A673 (cell line): ENCODE measurements at regions not wholly inside any gene's neighbourhood (a gene's known extent, or its start where the extent isn't known, plus 50 kb on each side); places are given as distances from the start of the nearest gene placed in this dataset.

Experiments
- BruUV-seq: library from RNA; stranded (reverse); fragments of 400-500 nt; replicated peaks from 2 replicates; lab custom pipeline; 2021; lab: Mats Ljungman, UMichigan
- CTCF ChIA-PET: fragments of 300-600 bp; sonication (Branson Sonifier 250); formaldehyde crosslinking; loops from one replicate; lab custom pipeline; 2022; ENCODE audit warnings: antibody characterized with exemption; lab: Charles Lee
- POLR2A ChIA-PET: fragments of 300-600 bp; sonication (Branson Sonifier 250); formaldehyde crosslinking; loops from one replicate; lab custom pipeline; 2022; ENCODE audit warnings: antibody characterized with exemption; ENCODE audit not compliant: low non-redundant PET; lab: Charles Lee
- DNase-seq: peaks from one replicate; pipeline ENCODE4 v3.0.0-alpha.2; 2015; ENCODE audit warnings: low spot score
- H3K27ac ChIP-seq: fragments of 200-600 bp; sonication (generic); 2 replicates; pipeline ENCODE4 v1.5.1; 2016; ENCODE audit warnings: mixed run types, low read depth, mild to moderate bottlenecking, mixed read lengths, antibody characterized with exemption, low read length; ENCODE audit not compliant: poor library complexity, severe bottlenecking
- H3K27me3 ChIP-seq: fragments of 200-600 bp; sonication (generic); replicated peaks from 2 replicates; pipeline ENCODE4 v1.6.1; 2017; ENCODE audit warnings: mixed run types, low read depth, mild to moderate bottlenecking, mixed read lengths, antibody characterized with exemption, low read length; ENCODE audit not compliant: insufficient read depth, poor library complexity
- H3K36me3 ChIP-seq: fragments of 200-600 bp; sonication (generic); 2 replicates; pipeline ENCODE4 v1.6.1; 2016; ENCODE audit warnings: mixed run types, mild to moderate bottlenecking, mixed read lengths, antibody characterized with exemption, low read length; ENCODE audit not compliant: insufficient read depth, poor library complexity, severe bottlenecking
- H3K4me1 ChIP-seq: fragments of 200-600 bp; sonication (generic); 2 replicates; pipeline ENCODE4 v1.6.1; 2017; ENCODE audit warnings: mixed run types, mild to moderate bottlenecking, mixed read lengths, antibody characterized with exemption, low read length; ENCODE audit not compliant: insufficient read depth, poor library complexity, severe bottlenecking
- H3K4me3 ChIP-seq: fragments of 200-600 bp; sonication (generic); 2 replicates; pipeline ENCODE4 v1.5.1; 2016; ENCODE audit warnings: low read depth, mixed run types, mild to moderate bottlenecking, mixed read lengths, low read length; ENCODE audit not compliant: poor library complexity, severe bottlenecking
- H3K9me3 ChIP-seq: fragments of 200-600 bp; sonication (generic); 2 replicates; pipeline ENCODE4 v1.6.1; 2016; ENCODE audit warnings: mixed run types, low read depth, mild to moderate bottlenecking, mixed read lengths, antibody characterized with exemption, low read length; ENCODE audit not compliant: poor library complexity, severe bottlenecking
- CTCF ChIP-seq: fragments of 300-800, 200-600 bp; sonication (generic); conservative IDR thresholded peaks from 2 replicates; pipeline ENCODE4 v1.5.1; 2017; ENCODE audit warnings: low read depth, mild to moderate bottlenecking, antibody characterized with exemption, low read length, moderate library complexity, mixed read lengths
- EZH2 ChIP-seq: fragments of 200-600 bp; sonication (generic); IDR thresholded peaks from 2 replicates; pipeline ENCODE4 v1.6.1; 2017; ENCODE audit warnings: borderline replicate concordance, low read depth, mild to moderate bottlenecking, mixed read lengths, antibody characterized with exemption, low read length; ENCODE audit not compliant: poor library complexity, severe bottlenecking
- intact Hi-C: fragments of 100-400 bp; cut with micrococcal nuclease; formaldehyde crosslinking; loops from one replicate; pipeline ENCODE4 v1.10.0; 2022; ENCODE audit not compliant: unreplicated experiment

DNA sequence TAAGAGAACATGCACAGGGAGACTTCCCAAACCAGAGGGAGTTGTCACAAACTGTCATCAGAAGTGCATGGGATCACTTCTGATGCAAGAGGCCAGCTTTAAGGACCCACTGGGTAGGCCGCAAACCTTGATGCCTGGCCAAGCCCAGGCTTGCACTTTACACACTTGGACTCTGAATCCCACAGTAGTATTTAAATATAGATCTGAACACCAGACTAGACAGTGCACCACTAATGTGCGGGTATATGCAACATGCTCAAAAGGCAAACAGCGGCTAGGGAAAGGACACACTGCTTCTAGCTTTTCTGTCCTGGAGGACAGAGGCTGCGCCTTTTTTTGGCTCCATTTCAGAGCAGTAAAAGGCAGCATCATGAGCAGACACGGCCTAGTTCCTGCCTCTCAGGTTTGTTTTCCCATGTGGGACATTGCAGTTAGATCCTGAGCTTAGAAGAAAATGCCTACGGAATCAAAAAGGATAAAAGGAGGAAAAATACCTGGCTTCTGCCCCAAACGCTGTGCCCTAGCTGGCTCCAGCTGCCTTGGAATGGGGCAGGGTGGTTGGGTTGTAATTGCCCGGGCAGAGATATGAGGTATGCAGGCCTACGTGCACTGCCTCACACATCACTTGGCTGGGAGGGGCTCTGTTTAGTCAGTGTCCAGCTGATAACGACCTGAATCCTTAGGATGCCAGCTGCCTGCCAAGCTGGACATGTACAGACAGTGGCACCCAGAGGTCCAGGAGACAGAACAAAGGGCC is 84.5 kb upstream of the EGLN3 start:
- TF ChIP-seq CTCF (no peak), EZH2 (no peak)
- CTCF ChIA-PET = no interaction called here
- intact Hi-C loops = no loop called here
- H3K4me1 ChIP-seq = no peaks in the 10 kb centered on the region
- H3K27me3 ChIP-seq = no peaks in the 10 kb centered on the region
- no TSS peak for BruUV-seq
- no peaks in the 10 kb centered on the region for H3K9me3 ChIP-seq
- no peak for DNase-seq
- POLR2A ChIA-PET = no interaction called here
- H3K27ac ChIP-seq = no peak overlapping the region
- H3K4me3 ChIP-seq = no peak overlapping the region
- H3K36me3 ChIP-seq = no peaks in the 10 kb centered on the region

GRCh38 chr14:34034447-34035176 is 83.7 kb upstream of the EGLN3 start:
- intact Hi-C loops = no loop called here
- no peaks in the 10 kb centered on the region for H3K9me3 ChIP-seq
- ChIA-PET CTCF (no interaction called here), POLR2A (no interaction called here)
- BruUV-seq = no TSS peak
- no peaks in the 10 kb centered on the region for H3K36me3 ChIP-seq
- no peak for DNase-seq
- H3K27me3 ChIP-seq = no peaks in the 10 kb centered on the region
- H3K27ac ChIP-seq = no peak overlapping the region
- TF ChIP-seq EZH2 (no peak), CTCF (no peak)
- H3K4me3 ChIP-seq = no peak overlapping the region
- no peaks in the 10 kb centered on the region for H3K4me1 ChIP-seq

DNA sequence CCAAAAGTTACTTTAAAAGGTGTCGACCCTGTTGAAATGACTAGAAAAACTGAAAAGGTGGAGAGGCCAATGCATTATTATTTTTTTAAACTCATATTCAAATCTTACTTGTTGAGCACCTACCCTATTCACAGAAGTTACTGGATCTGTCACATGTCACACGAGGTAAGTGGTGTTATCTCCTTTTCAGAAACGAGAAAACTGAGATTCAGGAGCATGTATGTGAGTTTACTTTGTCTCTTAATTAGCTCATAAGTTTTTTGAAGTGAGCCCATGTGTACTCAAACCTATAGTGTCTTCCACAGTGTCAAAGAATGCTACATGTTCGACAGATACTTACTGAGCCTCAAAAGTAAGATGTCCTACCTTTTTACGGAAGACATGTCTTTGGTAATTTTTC is 81.8 kb upstream of the EGLN3 start:
- DNase-seq = no peak
- no peaks in the 10 kb centered on the region for H3K9me3 ChIP-seq
- intact Hi-C loops = no loop called here
- no peak for TF ChIP-seq EZH2
- no peak for TF ChIP-seq CTCF
- ChIA-PET POLR2A (no interaction called here), CTCF (no interaction called here)
- no TSS peak for BruUV-seq
- H3K27ac ChIP-seq = no peak overlapping the region
- no peaks in the 10 kb centered on the region for H3K4me1 ChIP-seq
- no peaks in the 10 kb centered on the region for H3K27me3 ChIP-seq
- no peak overlapping the region for H3K4me3 ChIP-seq
- no peaks in the 10 kb centered on the region for H3K36me3 ChIP-seq
